Heart right ventricle (tissue), 16 donors: ENCODE measurements at regions not wholly inside any gene's neighbourhood (a gene's known extent, or its start where the extent isn't known, plus 50 kb on each side); places are given as distances from the start of the nearest gene placed in this dataset.

Source experiments
- ATAC-seq, 8 donors: fragments of 200-7000 bp; cut with Tn5 transposase; one replicate each; pipeline ENCODE4 v1.9.1; 2020; ENCODE audit warnings: mild to moderate bottlenecking in 8 of 8, moderate library complexity in 8 of 8, moderate number of reproducible peaks in 1 of 8
- DNase-seq, 2 donors: peaks; one replicate each; pipeline ENCODE4 v3.0.0-alpha.2; 2020
- H3K27ac ChIP-seq, 10 donors: fragments of 200-600 bp; sonication (generic) in 2 of 10; one replicate each; pipeline versions ENCODE4 v1.5.0 to v1.8.0; 2020 to 2022; ENCODE audit warnings: mild to moderate bottlenecking in 3 of 10
- H3K27me3 ChIP-seq, 7 donors: fragments of 200-600 bp; one replicate each; pipeline ENCODE4 v1.8.0; 2021 to 2022; ENCODE audit warnings: mild to moderate bottlenecking in 2 of 7
- H3K36me3 ChIP-seq, 9 donors: fragments of 200-600 bp; sonication (generic) in 1 of 9; one replicate each; pipeline versions ENCODE4 v1.5.0 to v1.8.0; 2020 to 2022; ENCODE audit warnings: mild to moderate bottlenecking in 2 of 9
- H3K4me1 ChIP-seq, 9 donors: fragments of 200-600 bp; sonication (generic) in 1 of 9; one replicate each; pipeline versions ENCODE4 v1.5.0 to v1.8.0; 2020 to 2022; ENCODE audit warnings: mild to moderate bottlenecking in 4 of 9
- H3K4me3 ChIP-seq, 10 donors: fragments of 200-600 bp; sonication (generic) in 2 of 10; one replicate each; pipeline versions ENCODE4 v1.5.0 to v1.8.0; 2020 to 2022; ENCODE audit warnings: mild to moderate bottlenecking in 7 of 10, moderate library complexity in 2 of 10
- H3K9me3 ChIP-seq, 11 donors: fragments of 200-600 bp in 10 of 11; sonication (generic) in 2 of 11; one replicate each; pipeline versions ENCODE4 v1.5.0 to v1.8.0; 2013 to 2022; ENCODE audit warnings: mild to moderate bottlenecking in 2 of 11, control low read depth in 1 of 11, moderate library complexity in 1 of 11
- WGBS, 2 donors: extraction: QIAGEN DNeasy Blood & Tissue Kit; methylation state at CpG; one replicate each; pipeline ENCODE4 v1.1.7; 2013; ENCODE audit warnings: inconsistent platforms in 1 of 2; 5-methylcytosine and 5-hydroxymethylcytosine counted together
- intact Hi-C, 10 donors: fragments of 100-400 bp; cut with DNase I; formaldehyde crosslinking; loops; one replicate each; pipeline versions ENCODE4 v1.11.1 to v1.14.2; 2022
- TF ChIP-seq, protein P1 (sequence below), 9 donors: fragments of 200-600 bp; sonication (generic) in 2 of 9; IDR thresholded peaks; one replicate each; pipeline versions ENCODE4 v1.5.0 to v1.8.0; 2021 to 2022; ENCODE audit warnings: antibody characterized with exemption in 9 of 9, mild to moderate bottlenecking in 5 of 9, moderate library complexity in 1 of 9
- donor health status: Arrhythmogenic right ventricular cardiomyopathy.
- donor health status: ischemic (EF 13 %, LVEDD 7.1; RV severe dilation, severe dysfunction).
- donor health status: healthy with polysubstance abuse.
- donor health status: DM: no; HTN: yes; CAD: no.
- donor health status: DM: no; HTN: no; CAD: no.
- donor health status: ischemic (EF 25% LVEDD 6.9; RV normal size, moderate dysfunction).
- donor health status: ischemic (EF 25% LVEDD 5.7; RV mildly dilated, moderate dysfunction).
- donor health status: healthy.
- donor health status: DM: yes; HTN: yes; CAD: no.
- donor health status: Ischemic cardiomyopathy.
- donor health status: ischemic (EF 35%, LVEDD 5.7; RV mildly dilated, moderate dysfunction).
- donor health status: nonischemic (EF 11% LVEDD 7.7; RV severe dilation, severe dysfunction).
- donor health status: DM: yes; HTN: yes; CAD: no.
- donor health status: PGD.
- donor health status: ischemic (EF 29% LVEDD 5.4; RV normal size, mild dysfunction).
- donor health status: nonischemic (EF 23%, LVEDD 6.1; RV moderate dilation, normal function).

DNA sequence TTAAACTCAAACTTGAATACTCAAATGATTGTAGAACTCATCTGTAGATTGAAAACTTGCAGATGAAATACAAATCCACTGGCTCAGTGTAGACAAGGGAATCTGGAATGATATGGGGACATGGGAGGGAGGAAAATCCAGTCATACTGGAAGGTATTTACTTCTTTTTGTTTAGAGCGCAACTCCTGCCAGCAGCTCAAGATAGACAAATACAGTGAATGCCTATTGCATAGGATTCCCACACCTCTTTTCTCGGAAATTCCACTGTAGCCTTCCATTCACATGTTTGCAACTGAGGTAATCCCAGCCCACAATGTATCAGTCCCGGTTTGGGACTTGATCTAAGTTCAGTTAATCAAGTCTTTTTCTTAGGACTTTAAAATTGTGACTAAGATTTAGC, 311.2 kb downstream of the PTPRC start:
- 79 to 93% methylated on average over 3 of the region's 3 CpGs for WGBS, 2 donors
- H3K27ac ChIP-seq = no peak overlapping the region
- TF ChIP-seq, protein P1, sequence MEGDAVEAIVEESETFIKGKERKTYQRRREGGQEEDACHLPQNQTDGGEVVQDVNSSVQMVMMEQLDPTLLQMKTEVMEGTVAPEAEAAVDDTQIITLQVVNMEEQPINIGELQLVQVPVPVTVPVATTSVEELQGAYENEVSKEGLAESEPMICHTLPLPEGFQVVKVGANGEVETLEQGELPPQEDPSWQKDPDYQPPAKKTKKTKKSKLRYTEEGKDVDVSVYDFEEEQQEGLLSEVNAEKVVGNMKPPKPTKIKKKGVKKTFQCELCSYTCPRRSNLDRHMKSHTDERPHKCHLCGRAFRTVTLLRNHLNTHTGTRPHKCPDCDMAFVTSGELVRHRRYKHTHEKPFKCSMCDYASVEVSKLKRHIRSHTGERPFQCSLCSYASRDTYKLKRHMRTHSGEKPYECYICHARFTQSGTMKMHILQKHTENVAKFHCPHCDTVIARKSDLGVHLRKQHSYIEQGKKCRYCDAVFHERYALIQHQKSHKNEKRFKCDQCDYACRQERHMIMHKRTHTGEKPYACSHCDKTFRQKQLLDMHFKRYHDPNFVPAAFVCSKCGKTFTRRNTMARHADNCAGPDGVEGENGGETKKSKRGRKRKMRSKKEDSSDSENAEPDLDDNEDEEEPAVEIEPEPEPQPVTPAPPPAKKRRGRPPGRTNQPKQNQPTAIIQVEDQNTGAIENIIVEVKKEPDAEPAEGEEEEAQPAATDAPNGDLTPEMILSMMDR (IDR thresholded peaks at IDR 0.05) = no peak
- DNase-seq (no peak), ATAC-seq (no peak)
- no peaks in the 10 kb centered on the region for H3K36me3 ChIP-seq
- no peaks in the 10 kb centered on the region for H3K27me3 ChIP-seq
- no peak overlapping the region for H3K4me3 ChIP-seq
- peaks cover 0 to 11% (median 3%) of the 10 kb centered on the region in 11 donors for H3K9me3 ChIP-seq
- no peaks in the 10 kb centered on the region for H3K4me1 ChIP-seq
- intact Hi-C loops = no loop called here

GRCh38 chr1:198955085-198955484, 316.2 kb downstream of the PTPRC start:
- H3K9me3 ChIP-seq = peaks cover 0 to 19% (median 7%) of the 10 kb centered on the region in 11 donors
- intact Hi-C loops = no loop called here

GRCh38 chr1:198957044-198957443, 318.2 kb downstream of the PTPRC start:
- Histone ChIP-seq H3K9me3 (peaks cover 0 to 24% (median 7%) of the 10 kb centered on the region in 11 donors), H3K36me3 (no peaks in the 10 kb centered on the region), H3K27ac (no peak overlapping the region), H3K27me3 (no peaks in the 10 kb centered on the region), H3K4me1 (no peaks in the 10 kb centered on the region), H3K4me3 (no peak overlapping the region)
- no peak for DNase-seq
- WGBS, 2 donors = 82 to 86% methylated on average over 1 of the region's 1 CpG
- no peak for ATAC-seq
- TF ChIP-seq, protein P1 (IDR thresholded peaks at IDR 0.05) = no peak
- intact Hi-C loops = no loop called here

More at GRCh38 chr1:198955085-198955484, 316.2 kb downstream of the PTPRC start:
- no peak overlapping the region for H3K4me3 ChIP-seq
- TF ChIP-seq, protein P1 (IDR thresholded peaks at IDR 0.05) = no peak
- H3K27ac ChIP-seq = no peak overlapping the region
- no peaks in the 10 kb centered on the region for H3K27me3 ChIP-seq
- no peak for ATAC-seq
- no peak for DNase-seq
- H3K4me1 ChIP-seq = no peaks in the 10 kb centered on the region
- H3K36me3 ChIP-seq = no peaks in the 10 kb centered on the region

- ATAC-seq = no peak
- Histone ChIP-seq H3K4me3 (no peak overlapping the region), H3K9me3 (peaks cover 0 to 31% (median 7%) of the 10 kb centered on the region in 11 donors), H3K27ac (no peak overlapping the region), H3K36me3 (no peaks in the 10 kb centered on the region), H3K27me3 (no peaks in the 10 kb centered on the region), H3K4me1 (no peaks in the 10 kb centered on the region)
- 95 to 97% methylated on average over 3 of the region's 3 CpGs for WGBS, 2 donors
- intact Hi-C loops = no loop called here
- DNase-seq = no peak
- TF ChIP-seq, protein P1 (IDR thresholded peaks at IDR 0.05) = no peak
Observed at GRCh38 chr1:198959032-198959431, 320.2 kb downstream of the PTPRC start.
